Calu3 (cell line): ENCODE measurements at regions not wholly inside any gene's neighbourhood (a gene's known extent, or its start where the extent isn't known, plus 50 kb on each side); places are given as distances from the start of the nearest gene placed in this dataset.

ENCODE experiments used
- BruUV-seq: library from RNA; stranded (reverse); fragments of 400-500 nt; replicated peaks from 2 replicates; lab custom pipeline; 2021; lab: Mats Ljungman, UMichigan
- CTCF ChIA-PET: fragments of 300-600 bp; sonication (Branson Sonifier 250); formaldehyde crosslinking; loops from one replicate; lab custom pipeline; 2022; ENCODE audit warnings: antibody characterized with exemption; lab: Charles Lee
- DNase-seq: peaks from one replicate; pipeline ENCODE4 v3.0.0; 2022
- H3K27ac Mint-ChIP-seq: one replicate; pipeline ENCODE4 v1.8.0; 2022; ENCODE audit warnings: mixed read lengths; ENCODE audit not compliant: unreplicated experiment
- H3K27me3 Mint-ChIP-seq: one replicate; pipeline ENCODE4 v1.8.0; 2022; ENCODE audit warnings: mixed read lengths; ENCODE audit not compliant: unreplicated experiment
- H3K36me3 Mint-ChIP-seq: one replicate; pipeline ENCODE4 v1.8.0; 2022; ENCODE audit warnings: mild to moderate bottlenecking, moderate library complexity, mixed read lengths; ENCODE audit not compliant: insufficient read depth, unreplicated experiment
- H3K4me1 Mint-ChIP-seq: one replicate; pipeline ENCODE4 v1.8.0; 2022; ENCODE audit warnings: mild to moderate bottlenecking, low read depth, mixed read lengths; ENCODE audit not compliant: unreplicated experiment
- H3K4me3 Mint-ChIP-seq: one replicate; pipeline ENCODE4 v1.8.0; 2022; ENCODE audit warnings: mild to moderate bottlenecking, low read depth, moderate library complexity, mixed read lengths; ENCODE audit not compliant: unreplicated experiment
- H3K9me3 Mint-ChIP-seq: one replicate; pipeline ENCODE4 v1.8.0; 2022; ENCODE audit warnings: low read depth, mixed read lengths; ENCODE audit not compliant: unreplicated experiment
- intact Hi-C: fragments of 100-400 bp; cut with micrococcal nuclease; formaldehyde crosslinking; loops from one replicate; pipeline ENCODE4 v1.10.0; 2022; ENCODE audit not compliant: unreplicated experiment
- TF ChIP-seq, protein P1 (sequence below): fragments of 200-600 bp; IDR thresholded peaks from one replicate; pipeline ENCODE4 v1.8.0; 2022; ENCODE audit warnings: antibody characterized with exemption; ENCODE audit not compliant: unreplicated experiment

DNA sequence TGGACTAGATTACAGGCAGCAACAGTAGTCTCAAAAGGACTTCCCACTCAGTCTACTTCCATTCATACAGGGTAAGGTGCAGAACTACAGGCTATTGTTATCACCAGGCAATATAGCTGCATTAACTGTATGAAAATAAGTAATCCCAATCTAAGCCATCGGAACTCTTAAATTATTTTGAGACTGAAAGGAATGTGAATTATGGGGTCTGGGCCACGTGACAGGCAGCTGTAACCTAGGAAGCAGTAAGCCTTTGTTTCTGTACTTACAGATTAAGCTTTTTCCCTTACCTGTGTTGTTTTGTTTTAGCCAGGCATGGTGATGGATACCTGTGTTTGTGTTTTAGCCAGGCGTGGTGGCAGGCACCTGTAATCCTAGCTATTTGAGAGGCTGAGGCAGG is 152.4 kb upstream of the TRIM24 start:
- Mint-ChIP-seq H3K4me1 (peaks cover 20% of the 10 kb centered on the region), H3K27ac (no peak overlapping the region), H3K27me3 (no peaks in the 10 kb centered on the region), H3K36me3 (peaks cover 5% of the 10 kb centered on the region), H3K4me3 (no peak overlapping the region), H3K9me3 (peaks cover 7% of the 10 kb centered on the region)
- CTCF ChIA-PET = no interaction called here
- DNase-seq = no peak
- no TSS peak for BruUV-seq
- TF ChIP-seq, protein P1, sequence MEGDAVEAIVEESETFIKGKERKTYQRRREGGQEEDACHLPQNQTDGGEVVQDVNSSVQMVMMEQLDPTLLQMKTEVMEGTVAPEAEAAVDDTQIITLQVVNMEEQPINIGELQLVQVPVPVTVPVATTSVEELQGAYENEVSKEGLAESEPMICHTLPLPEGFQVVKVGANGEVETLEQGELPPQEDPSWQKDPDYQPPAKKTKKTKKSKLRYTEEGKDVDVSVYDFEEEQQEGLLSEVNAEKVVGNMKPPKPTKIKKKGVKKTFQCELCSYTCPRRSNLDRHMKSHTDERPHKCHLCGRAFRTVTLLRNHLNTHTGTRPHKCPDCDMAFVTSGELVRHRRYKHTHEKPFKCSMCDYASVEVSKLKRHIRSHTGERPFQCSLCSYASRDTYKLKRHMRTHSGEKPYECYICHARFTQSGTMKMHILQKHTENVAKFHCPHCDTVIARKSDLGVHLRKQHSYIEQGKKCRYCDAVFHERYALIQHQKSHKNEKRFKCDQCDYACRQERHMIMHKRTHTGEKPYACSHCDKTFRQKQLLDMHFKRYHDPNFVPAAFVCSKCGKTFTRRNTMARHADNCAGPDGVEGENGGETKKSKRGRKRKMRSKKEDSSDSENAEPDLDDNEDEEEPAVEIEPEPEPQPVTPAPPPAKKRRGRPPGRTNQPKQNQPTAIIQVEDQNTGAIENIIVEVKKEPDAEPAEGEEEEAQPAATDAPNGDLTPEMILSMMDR = no peak
- intact Hi-C loops = no loop called here

DNA sequence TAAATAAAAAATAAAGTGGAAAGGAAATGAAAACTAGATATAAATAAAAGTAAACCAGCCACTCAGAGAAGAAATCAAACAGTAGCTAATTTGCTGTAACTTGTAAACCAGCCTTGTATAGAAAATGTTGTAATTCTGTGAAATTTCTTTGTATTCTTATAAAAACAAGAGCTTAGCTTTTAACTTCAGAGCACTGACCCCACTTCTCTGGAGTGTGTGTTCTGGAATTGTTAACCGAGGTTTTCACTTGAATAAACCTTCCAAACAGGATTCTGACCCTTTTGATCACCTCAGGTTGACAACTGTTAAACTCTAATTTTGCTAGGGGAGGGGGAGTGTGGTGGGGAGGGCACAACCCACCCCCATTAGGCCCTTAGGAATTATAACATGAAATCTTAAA is 151.9 kb upstream of the TRIM24 start:
- BruUV-seq = no TSS peak
- intact Hi-C loops = no loop called here
- Mint-ChIP-seq H3K27me3 (no peaks in the 10 kb centered on the region), H3K36me3 (peaks cover 5% of the 10 kb centered on the region), H3K4me3 (no peak overlapping the region), H3K27ac (no peak overlapping the region), H3K9me3 (peaks cover 4% of the 10 kb centered on the region), H3K4me1 (peaks cover 14% of the 10 kb centered on the region)
- TF ChIP-seq, protein P1 = no peak
- CTCF ChIA-PET = no interaction called here
- DNase-seq = no peak

DNA sequence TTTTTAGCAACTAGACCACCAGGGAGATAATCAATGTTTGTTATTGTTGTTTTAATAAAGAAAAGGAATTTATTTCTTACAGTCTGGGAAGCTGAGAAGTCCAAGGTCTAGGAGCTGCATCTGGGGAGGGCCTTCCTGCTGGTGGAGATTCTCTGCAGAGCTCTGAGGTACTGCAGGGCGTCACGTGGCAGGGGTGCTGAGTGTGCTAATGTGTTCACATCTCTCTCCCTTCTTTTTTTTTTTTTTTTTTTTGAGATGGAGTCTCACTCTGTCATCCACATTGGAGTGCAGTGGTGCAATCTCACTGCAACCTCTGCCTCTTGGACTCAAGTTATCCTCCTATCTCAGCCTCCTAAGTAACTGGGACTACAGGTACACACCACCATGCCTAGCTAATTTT is 150.9 kb upstream of the TRIM24 start:
- intact Hi-C loops = no loop called here
- Mint-ChIP-seq H3K4me3 (no peak overlapping the region), H3K4me1 (peaks cover 9% of the 10 kb centered on the region), H3K27ac (no peak overlapping the region), H3K27me3 (no peaks in the 10 kb centered on the region), H3K9me3 (peaks cover 4% of the 10 kb centered on the region), H3K36me3 (no peaks in the 10 kb centered on the region)
- TF ChIP-seq, protein P1 = no peak
- no peak for DNase-seq
- no TSS peak for BruUV-seq
- CTCF ChIA-PET = interaction anchor here (0.6 to 0.7 kb wide), 2 partner anchors 584 to 1868 kb away, joined by 3 to 4 read pairs; no protein-coding TSS in a partner anchor

DNA sequence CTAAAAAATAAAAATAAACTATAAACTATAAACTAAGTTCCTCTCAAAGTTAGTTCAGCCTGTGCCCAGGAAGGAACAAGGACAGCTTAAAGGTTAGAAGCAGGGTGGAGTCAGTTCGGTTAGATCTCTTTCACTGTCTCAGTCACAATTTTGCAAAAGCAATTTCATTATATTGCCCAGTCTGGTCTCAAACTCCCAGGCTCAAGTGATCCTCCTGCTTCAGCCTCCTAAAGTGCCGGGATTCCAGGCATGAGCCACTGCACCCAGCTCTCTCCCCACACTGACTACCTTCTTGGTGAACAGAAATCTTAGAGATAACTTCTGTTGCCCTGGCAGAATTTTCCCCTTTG is 146.3 kb upstream of the TRIM24 start:
- no peak overlapping the region for H3K27ac Mint-ChIP-seq
- CTCF ChIA-PET = no interaction called here
- H3K9me3 Mint-ChIP-seq = peaks cover 4% of the 10 kb centered on the region

More for the DNA sequence above, 146.3 kb upstream of the TRIM24 start:
- H3K36me3 Mint-ChIP-seq = no peaks in the 10 kb centered on the region
- H3K4me1 Mint-ChIP-seq = peaks cover 14% of the 10 kb centered on the region
- BruUV-seq = no TSS peak
- TF ChIP-seq, protein P1 = no peak
- H3K4me3 Mint-ChIP-seq = no peak overlapping the region
- no peak for DNase-seq
- no peaks in the 10 kb centered on the region for H3K27me3 Mint-ChIP-seq
- intact Hi-C loops = no loop called here
